GM18505 (cell line): ENCODE measurements at regions not wholly inside any gene's neighbourhood (a gene's known extent, or its start where the extent isn't known, plus 50 kb on each side); places are given as distances from the start of the nearest gene placed in this dataset.
"Not testable (repeated sequence)": the region's sequence is repeated elsewhere in the genome, so short reads cannot be mapped to it uniquely, and the experiment has no call there.

Source experiments
- ATAC-seq: cut with Tn5 transposase; IDR thresholded peaks from one replicate; pipeline ENCODE4 v1.9.1; 2021; ENCODE audit not compliant: unreplicated experiment
- POLR2A ChIP-seq: IDR thresholded peaks from 4 replicates; pipeline ENCODE4 v1.6.1; 2011; ENCODE audit warnings: borderline replicate concordance; ENCODE audit not compliant: insufficient read depth, insufficient read length; ENCODE audit errors: extremely low read depth

DNA sequence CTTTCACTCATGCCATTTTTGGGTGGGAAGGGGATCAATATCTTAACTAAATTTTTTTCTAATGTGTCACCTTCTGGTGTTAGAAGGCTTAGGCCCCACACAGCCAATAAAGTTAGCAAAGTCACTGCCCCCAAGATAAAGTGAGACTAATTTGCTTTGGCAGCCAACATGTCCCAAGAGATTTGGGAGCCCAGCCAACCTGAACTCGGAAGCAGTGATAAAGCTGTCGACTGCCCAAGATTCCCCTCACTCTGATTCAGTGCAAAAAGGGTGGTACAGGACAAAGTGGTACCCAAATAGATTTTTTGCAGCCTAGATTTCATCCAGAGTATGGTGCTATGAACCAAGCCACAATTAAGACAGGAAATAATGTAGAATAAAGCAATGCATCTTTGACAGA is 572.5 kb upstream of the ARRDC3 start:
- ATAC-seq: no peak

DNA sequence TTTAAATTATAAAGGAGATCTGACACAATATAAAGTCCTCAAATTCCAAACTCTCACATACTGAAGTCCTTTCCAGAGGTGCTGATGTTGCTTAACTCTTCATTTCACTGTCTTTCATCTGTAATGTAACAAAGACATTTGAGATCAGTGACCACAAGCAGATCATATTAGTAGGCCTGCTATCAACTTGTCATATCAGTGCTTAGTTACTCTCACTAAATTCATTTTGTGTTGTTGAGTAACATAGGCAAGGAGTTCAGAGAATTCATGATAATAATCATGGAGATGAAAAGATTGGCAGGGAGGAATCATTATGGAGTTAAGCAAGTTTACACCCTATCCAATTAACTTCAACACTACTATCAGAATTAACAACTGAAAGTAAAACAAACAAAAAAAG is 571.0 kb upstream of the ARRDC3 start:
- no peak for TF ChIP-seq POLR2A
- ATAC-seq: no peak

More for the DNA sequence above, 572.5 kb upstream of the ARRDC3 start:
- TF ChIP-seq POLR2A: no peak

DNA sequence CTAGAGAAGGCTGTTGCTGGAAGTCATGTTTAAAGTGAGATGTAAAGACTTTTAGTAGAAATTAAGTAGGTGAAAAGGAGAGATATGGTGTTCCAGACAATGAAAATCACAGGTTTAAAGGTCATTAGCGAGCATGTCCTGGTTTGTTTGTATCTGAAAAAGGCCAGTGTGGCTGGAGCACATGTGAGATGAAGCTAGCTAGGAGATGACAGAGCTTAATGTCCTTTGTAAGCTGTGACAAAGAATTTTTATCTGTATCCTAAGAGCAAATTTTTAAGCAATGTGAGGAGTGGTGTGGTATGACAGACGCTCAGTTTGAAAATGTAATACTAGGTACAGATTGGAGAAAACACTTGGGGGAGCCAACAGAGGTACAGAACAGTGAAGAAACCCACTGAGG is 567.2 kb upstream of the ARRDC3 start:
- no peak for TF ChIP-seq POLR2A
- ATAC-seq: no peak

DNA sequence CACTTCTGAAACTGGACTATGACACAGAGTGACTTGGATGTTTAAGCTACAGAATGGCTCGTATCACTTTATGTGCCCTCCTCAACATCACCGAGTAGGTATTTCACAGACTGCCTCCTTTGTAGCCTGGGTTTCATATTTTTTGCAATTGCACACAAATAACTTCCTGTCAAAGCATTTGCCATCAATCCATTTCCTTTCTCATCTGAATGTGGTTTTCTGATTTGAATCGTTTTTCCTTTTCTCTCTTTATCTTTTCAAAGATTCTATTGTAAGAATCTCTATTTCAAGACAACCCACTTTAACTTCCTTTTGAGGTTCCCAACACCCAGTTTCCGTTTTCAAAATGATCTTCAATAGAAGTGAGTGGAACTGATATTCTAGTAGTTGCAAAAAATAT is 563.8 kb upstream of the ARRDC3 start:
- ATAC-seq: no peak

DNA sequence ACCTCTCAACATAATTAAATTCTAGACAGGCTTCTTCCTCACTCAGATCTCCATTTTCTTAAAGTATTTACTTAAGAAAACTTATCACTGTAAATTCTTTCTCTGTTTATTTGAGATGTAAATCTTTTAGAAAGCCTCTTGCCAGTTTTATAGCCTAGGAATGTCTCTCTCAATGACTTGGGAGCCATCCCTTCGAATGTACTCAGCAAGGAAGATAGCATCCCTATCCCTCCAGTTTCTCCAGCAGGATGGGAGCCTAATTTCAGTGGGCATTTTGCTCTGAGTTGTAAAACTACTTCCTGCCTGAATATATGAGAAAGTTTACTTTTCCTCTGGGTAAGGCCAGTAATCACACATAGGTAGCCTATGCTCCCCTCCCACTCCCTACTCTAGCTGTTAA is 558.5 kb upstream of the ARRDC3 start:
- no peak for TF ChIP-seq POLR2A
- ATAC-seq: no peak

More for the DNA sequence above, 563.8 kb upstream of the ARRDC3 start:
- TF ChIP-seq POLR2A: no peak

DNA sequence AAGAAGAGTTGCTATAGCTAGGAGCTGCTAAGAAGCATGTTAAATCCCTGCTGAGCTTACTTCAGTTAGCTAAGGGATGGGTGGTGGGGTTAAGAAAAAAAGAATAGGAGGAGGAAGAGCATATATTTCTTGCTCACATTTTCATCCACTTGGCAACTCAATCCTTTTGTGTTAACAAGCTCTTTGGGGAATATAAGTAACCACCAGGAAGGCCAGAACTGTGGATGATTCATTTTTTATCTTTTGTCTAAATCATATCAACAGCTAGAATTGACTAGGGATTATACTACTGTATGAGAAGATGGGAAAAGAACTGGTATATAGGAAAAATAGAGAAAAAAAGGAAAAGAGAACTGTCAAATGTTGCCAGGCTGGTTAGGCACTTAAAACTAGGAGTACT is 555.3 kb upstream of the ARRDC3 start:
- no peak for ATAC-seq
- no peak for TF ChIP-seq POLR2A

DNA sequence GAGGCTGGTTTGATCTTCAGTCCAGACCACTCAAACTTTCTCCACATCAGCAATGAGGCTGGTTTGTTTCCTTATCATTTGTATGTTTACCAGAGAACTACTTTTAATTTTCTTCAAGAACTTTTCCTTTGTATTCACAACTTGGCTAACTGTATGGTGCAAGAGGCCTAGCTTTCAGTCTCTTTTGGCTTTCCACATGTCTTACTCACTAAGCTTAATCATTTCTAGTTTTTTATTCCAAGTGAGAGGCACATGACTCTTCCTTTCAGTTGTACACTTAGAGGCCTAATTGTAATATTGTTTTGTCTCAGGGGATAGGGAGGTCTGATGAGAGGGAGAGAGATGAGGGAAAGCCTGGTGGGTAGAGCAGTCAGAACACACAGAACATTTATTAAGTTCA is 554.0 kb upstream of the ARRDC3 start:
- TF ChIP-seq POLR2A: no peak
- no peak for ATAC-seq

DNA sequence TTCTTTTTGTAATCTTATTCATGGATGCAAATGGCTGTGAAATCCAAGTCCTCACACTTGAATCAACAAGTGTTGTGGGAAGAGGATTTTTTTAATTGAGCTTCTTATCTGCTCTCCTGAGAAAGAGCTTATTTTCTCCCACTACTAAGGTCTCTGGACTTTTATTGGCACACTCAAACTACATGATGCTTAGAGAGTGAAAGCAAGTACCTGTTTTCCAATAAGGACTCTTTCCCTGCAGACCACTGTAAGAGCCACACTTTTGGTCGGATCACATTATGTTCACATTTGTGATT is 546.4 kb upstream of the ARRDC3 start:
- no peak for ATAC-seq
- TF ChIP-seq POLR2A: no peak

DNA sequence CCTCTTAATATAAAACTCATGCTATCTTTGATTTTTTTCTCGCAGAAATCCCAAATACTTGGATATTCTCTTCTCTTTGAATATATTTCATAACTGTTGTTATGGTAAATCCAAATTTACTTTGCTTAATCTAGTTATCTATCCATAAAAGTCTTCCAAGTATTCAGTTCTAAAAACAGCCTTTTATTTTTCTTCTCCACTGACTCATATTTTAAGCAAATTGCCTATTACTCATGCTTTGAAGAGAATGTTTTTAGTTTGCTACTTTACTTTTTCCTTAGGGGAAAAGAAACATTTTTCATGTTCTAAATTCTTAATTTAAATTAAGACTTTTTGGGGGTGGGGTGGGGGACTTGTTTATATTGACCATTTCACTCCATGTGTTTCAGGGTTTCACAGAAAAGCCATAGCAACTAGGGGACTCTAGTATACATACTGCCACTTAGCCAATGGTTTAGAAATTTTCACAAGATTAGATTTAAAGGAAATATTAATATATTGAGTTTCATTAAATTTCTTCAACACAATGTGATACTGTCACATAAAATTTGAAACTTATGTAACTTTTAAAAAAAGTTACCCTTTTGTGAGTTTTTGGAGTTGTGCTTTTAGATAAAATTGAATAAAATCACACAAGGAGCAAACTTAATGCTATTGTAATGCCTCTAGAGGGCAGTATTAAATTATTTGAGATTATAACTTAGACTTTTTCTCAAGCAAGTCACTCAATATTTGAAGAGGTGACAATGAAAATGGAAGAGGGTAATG is 545.8 kb upstream of the ARRDC3 start:
- ATAC-seq: no peak
- no peak for TF ChIP-seq POLR2A

DNA sequence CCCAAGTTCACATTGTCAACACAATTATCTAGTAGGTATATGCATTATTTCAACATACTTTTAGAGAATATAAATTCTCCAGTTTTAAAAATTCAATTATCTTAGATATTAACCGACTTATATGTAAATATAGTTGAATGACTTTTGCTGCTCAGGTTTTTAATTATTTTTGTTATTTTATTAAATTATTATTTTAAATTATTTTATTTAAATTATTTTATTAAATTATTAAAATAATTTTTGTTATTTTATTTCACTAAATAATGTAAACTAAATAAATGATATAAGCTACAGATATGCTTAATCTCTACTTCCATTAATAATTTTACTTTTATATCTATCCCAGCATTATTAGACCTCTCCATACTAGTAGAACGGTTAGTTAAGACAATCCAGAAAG is 544.3 kb upstream of the ARRDC3 start:
- TF ChIP-seq POLR2A: no peak
- ATAC-seq: no peak

DNA sequence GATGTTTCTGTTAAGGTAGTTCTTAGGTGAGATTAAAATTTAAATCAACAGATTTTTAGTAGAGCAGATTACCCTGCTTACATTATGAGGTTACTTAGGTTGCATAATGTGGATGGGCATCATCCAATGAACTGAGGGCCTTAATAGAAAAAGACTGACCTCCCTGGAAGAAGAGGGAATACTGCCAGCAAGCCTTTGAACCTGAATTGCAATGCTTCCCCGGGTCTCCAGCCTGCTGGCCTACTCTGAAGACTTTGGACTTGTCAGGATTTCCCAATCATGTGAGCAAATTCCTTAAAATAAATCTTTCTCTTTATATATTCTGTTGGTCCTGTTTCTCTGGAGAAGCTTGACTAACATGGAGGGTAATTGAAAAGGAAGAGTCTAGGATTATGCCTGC is 542.1 kb upstream of the ARRDC3 start:
- no peak for TF ChIP-seq POLR2A
- ATAC-seq: no peak

DNA sequence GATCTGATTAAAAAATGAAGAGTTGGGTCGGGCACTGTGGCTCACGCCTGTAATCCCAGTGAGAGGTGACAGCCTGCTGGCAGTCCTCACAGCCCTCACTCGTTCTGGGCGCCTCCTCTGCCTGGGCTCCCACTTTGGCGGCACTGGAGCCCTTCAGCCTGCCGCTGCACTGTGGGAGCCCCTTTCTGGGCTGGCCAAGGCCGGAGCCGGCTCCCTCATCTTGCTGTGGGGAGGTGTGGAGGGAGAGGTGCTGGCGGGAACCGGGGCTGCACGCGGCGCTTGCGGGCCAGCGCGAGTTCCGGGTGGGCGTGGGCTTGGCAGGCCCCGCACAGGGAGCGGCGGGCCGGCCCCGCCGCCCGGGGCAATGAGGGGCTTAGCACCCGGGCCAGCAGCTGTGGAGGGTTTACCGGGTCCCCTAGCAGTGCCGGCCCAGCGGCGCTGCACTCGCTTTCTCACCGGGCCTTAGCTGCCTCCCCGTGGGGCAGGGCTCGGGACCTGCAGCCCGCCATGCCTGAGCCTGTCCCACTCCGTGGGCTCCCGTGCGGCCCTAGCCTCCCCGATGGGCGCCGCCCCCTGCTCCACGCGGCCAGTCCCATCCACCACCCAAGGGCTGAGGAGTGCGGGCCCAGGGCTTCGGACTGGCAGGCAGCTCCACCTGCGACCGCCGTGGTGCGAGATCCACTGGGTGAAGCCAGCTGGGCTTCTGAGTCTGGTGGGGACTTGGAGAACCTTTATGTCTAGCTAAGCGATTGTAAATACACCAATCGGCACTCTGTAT is 534.1 kb upstream of the ARRDC3 start:
- not testable (repeated sequence) for ATAC-seq

DNA sequence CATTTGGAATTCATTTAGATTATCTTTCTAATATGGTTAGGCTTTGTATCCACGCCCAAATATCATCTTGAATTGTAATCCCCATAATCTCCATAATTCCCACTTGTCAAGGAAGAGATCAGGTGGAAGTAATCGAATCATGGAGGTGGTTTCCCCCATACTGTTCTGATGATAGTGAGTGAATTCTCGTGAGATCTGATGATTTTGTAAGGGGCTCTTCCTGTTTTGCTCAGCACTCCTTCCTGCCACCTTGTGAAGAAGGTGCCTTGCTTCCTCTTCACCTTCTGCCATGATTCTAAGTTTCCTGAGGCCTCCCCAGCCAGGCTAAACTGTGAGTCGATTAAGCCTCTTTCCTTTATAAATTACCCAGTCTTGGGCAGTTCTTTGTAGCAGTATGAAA is 527.5 kb upstream of the ARRDC3 start:
- no peak for TF ChIP-seq POLR2A
- no peak for ATAC-seq

DNA sequence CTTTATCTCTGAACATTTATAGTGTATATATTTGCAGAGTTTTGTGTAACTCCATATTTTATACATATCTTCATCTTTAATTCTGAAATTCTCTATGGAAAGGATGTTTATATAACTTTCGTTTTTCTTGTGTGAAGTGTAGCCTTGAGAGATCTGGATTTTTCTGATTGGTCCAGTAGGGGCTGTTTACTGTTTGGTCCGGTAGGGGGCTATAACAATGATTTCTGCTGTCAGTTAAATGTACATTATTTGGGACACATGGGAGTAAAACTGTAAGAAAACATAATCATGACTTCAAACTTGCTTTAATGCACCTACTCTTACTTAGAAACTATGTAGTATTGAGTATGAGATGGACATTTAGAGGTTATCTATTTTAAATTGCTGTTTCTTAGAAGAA is 527.1 kb upstream of the ARRDC3 start:
- no peak for ATAC-seq
- no peak for TF ChIP-seq POLR2A
